Panc1 (cell line): ENCODE measurements at regions not wholly inside any gene's neighbourhood (a gene's known extent, or its start where the extent isn't known, plus 50 kb on each side); places are given as distances from the start of the nearest gene placed in this dataset.

Source experiments
- ATAC-seq: fragments of 200-7000 bp; cut with Tn5 transposase; 2 replicates; pipeline ENCODE4 v1.9.1; 2020; ENCODE audit warnings: mild to moderate bottlenecking, moderate library complexity
- BruUV-seq: library from RNA; stranded (reverse); fragments of 400-500 nt; replicated peaks from 2 replicates; lab custom pipeline; 2021; lab: Mats Ljungman, UMichigan
- CTCF ChIA-PET: fragments of 300-600 bp; sonication (Branson Sonifier 250); formaldehyde crosslinking; loops from one replicate; lab custom pipeline; 2022; ENCODE audit warnings: antibody characterized with exemption; lab: Charles Lee
- POLR2A ChIA-PET: fragments of 300-600 bp; sonication (Branson Sonifier 250); formaldehyde crosslinking; loops from one replicate; lab custom pipeline; 2022; ENCODE audit warnings: antibody characterized with exemption; lab: Charles Lee
- DNase-seq: peaks from one replicate; pipeline ENCODE4 v3.0.0-alpha.2; 2010; ENCODE audit warnings: low read depth, low spot score
- H3K27ac ChIP-seq: 2 replicates; pipeline ENCODE4 v1.5.1; 2011; ENCODE audit warnings: mild to moderate bottlenecking, low read length, inconsistent platforms
- H3K27me3 ChIP-seq: fragments of 200-500 bp; sonication (Bioruptor generic); 2 replicates; pipeline ENCODE4 v1.6.0; 2014; ENCODE audit warnings: low read length, inconsistent platforms; ENCODE audit not compliant: control insufficient read depth, insufficient read depth
- H3K36me3 ChIP-seq: fragments of 200-500 bp; sonication (Bioruptor generic); 2 replicates; pipeline ENCODE4 v1.5.1; 2014; ENCODE audit warnings: inconsistent platforms, mild to moderate bottlenecking, low read length, moderate library complexity; ENCODE audit not compliant: control insufficient read depth, insufficient read depth
- H3K4me1 ChIP-seq: 2 replicates; pipeline ENCODE4 v1.5.1; 2011; ENCODE audit warnings: inconsistent platforms, mild to moderate bottlenecking, low read length, moderate library complexity; ENCODE audit not compliant: control insufficient read depth, insufficient read depth
- H3K4me3 ChIP-seq, 2 experiments: 2 replicates each; pipeline ENCODE4 v1.5.1; 2011 to 2012; ENCODE audit warnings: low read depth in 2 of 2, low read length in 2 of 2, mild to moderate bottlenecking in 2 of 2, inconsistent platforms in 1 of 2, moderate library complexity in 1 of 2
- H3K9me3 ChIP-seq: fragments of 200-500 bp; sonication (Bioruptor generic); 2 replicates; pipeline ENCODE4 v1.5.1; 2014; ENCODE audit warnings: low read depth, mild to moderate bottlenecking, inconsistent platforms, low read length, moderate library complexity; ENCODE audit not compliant: control insufficient read depth, insufficient read depth
- POLR2AphosphoS5 ChIP-seq: IDR thresholded peaks from 2 replicates; pipeline ENCODE4 v1.6.1; 2012; ENCODE audit warnings: mild to moderate bottlenecking, low read depth, low read length, moderate library complexity
- SIN3A ChIP-seq: IDR thresholded peaks from 2 replicates; pipeline ENCODE4 v1.6.1; 2012; ENCODE audit warnings: low read depth, mild to moderate bottlenecking, low read length, moderate library complexity, borderline replicate concordance; ENCODE audit not compliant: insufficient read depth
- TCF7L2 ChIP-seq: IDR thresholded peaks from 2 replicates; pipeline ENCODE4 v1.6.1; 2011; ENCODE audit warnings: mild to moderate bottlenecking, low read depth, low read length, inconsistent platforms
- in situ Hi-C: cut with HindIII; loops from 2 replicates; pipeline ENCODE4 v1.10.0; 2016; ENCODE audit warnings: low sequenced_read_pairs, low pct_unique_long_range_greater_than_20kb
- intact Hi-C: fragments of 100-400 bp; cut with micrococcal nuclease; formaldehyde crosslinking; loops from one replicate; pipeline ENCODE4 v1.10.0; 2022; ENCODE audit not compliant: unreplicated experiment
- TF ChIP-seq, protein P1 (sequence below), 2 experiments: IDR thresholded peaks; 2 replicates each; pipeline ENCODE4 v1.6.1; 2011 to 2012; ENCODE audit warnings: low read depth in 2 of 2, control low read depth in 1 of 2, low read length in 1 of 2, mild to moderate bottlenecking in 1 of 2, moderate library complexity in 1 of 2; ENCODE audit not compliant: insufficient read depth in 1 of 2
- TF ChIP-seq, protein P2 (sequence below): fragments of 450-650 bp; IDR thresholded peaks from 2 replicates; pipeline ENCODE4 v1.5.1; 2017; ENCODE audit warnings: mild to moderate bottlenecking

DNA sequence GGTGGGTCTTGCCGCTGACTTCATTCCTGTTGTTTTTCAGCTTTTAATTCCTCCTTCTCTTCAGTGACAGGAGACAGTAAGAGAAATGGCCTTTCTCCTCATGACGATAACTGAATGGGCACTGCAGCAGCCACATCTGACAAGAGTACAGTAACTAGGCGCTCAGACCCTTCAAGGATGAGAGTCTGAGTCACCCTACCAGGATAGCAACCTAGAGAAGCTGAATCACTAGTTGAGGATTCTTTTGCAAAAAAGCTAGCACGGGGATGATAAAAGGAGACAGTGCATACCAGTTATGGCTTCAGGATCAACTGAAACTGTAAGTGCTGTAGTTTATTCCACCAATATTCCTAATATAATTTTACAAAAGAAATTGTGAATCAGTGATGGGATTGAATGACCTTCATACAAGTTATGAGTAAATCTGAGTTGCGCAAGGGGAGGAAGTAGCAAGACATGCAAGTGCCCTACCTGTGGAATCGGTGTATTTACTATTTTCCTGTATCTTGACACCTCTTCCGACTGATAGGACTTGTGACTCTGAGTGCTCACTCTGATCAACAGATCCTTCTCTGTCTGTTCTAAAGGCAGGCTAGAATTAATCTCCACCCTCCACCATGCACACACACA lies 161.8 kb upstream of the GRIK2 start:
- Histone ChIP-seq H3K9me3 (no peaks in the 10 kb centered on the region), H3K4me1 (no peaks in the 10 kb centered on the region), H3K36me3 (no peaks in the 10 kb centered on the region), H3K4me3 (no peak overlapping the region), H3K27ac (no peak overlapping the region), H3K27me3 (no peaks in the 10 kb centered on the region)
- DNase-seq (no peak), ATAC-seq (no peak)
- TF ChIP-seq, protein P1, sequence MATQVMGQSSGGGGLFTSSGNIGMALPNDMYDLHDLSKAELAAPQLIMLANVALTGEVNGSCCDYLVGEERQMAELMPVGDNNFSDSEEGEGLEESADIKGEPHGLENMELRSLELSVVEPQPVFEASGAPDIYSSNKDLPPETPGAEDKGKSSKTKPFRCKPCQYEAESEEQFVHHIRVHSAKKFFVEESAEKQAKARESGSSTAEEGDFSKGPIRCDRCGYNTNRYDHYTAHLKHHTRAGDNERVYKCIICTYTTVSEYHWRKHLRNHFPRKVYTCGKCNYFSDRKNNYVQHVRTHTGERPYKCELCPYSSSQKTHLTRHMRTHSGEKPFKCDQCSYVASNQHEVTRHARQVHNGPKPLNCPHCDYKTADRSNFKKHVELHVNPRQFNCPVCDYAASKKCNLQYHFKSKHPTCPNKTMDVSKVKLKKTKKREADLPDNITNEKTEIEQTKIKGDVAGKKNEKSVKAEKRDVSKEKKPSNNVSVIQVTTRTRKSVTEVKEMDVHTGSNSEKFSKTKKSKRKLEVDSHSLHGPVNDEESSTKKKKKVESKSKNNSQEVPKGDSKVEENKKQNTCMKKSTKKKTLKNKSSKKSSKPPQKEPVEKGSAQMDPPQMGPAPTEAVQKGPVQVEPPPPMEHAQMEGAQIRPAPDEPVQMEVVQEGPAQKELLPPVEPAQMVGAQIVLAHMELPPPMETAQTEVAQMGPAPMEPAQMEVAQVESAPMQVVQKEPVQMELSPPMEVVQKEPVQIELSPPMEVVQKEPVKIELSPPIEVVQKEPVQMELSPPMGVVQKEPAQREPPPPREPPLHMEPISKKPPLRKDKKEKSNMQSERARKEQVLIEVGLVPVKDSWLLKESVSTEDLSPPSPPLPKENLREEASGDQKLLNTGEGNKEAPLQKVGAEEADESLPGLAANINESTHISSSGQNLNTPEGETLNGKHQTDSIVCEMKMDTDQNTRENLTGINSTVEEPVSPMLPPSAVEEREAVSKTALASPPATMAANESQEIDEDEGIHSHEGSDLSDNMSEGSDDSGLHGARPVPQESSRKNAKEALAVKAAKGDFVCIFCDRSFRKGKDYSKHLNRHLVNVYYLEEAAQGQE (IDR thresholded peaks at IDR 0.05; ENCODE audit: insufficient read depth in 1 of 2, low read depth in 2 of 2, low read length in 1 of 2) = no peak
- TF ChIP-seq POLR2AphosphoS5 (no peak), SIN3A (no peak), TCF7L2 (no peak)
- TF ChIP-seq, protein P2, sequence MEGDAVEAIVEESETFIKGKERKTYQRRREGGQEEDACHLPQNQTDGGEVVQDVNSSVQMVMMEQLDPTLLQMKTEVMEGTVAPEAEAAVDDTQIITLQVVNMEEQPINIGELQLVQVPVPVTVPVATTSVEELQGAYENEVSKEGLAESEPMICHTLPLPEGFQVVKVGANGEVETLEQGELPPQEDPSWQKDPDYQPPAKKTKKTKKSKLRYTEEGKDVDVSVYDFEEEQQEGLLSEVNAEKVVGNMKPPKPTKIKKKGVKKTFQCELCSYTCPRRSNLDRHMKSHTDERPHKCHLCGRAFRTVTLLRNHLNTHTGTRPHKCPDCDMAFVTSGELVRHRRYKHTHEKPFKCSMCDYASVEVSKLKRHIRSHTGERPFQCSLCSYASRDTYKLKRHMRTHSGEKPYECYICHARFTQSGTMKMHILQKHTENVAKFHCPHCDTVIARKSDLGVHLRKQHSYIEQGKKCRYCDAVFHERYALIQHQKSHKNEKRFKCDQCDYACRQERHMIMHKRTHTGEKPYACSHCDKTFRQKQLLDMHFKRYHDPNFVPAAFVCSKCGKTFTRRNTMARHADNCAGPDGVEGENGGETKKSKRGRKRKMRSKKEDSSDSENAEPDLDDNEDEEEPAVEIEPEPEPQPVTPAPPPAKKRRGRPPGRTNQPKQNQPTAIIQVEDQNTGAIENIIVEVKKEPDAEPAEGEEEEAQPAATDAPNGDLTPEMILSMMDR = no peak
- POLR2A ChIA-PET = no interaction called here
- BruUV-seq = no TSS peak
- intact Hi-C loops (no loop called here), in situ Hi-C loops (no loop called here)
- CTCF ChIA-PET = no interaction called here

DNA sequence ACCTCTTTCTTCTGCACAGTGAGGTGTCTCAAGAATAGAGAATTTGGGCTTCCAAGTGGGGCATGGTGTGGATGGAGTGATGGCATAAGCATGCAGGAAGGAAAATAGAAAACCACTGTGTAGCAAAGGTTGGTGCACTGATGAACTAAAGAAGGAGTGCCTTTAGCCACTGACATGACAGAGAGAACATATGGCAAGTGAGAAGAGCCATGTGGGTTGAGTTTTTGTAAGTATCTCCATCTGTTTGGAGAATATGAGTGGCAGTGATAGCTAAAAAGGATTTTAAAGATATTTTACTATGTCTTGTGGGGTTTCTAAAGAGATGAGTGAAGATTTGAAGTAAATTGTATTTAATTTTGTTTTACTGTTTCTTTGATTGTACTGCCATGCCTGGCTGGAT lies 160.5 kb upstream of the GRIK2 start:
- H3K27me3 ChIP-seq = no peaks in the 10 kb centered on the region
- intact Hi-C loops = no loop called here
- ATAC-seq = no peak
- no peak overlapping the region for H3K27ac ChIP-seq
- no peaks in the 10 kb centered on the region for H3K4me1 ChIP-seq
- no peak overlapping the region for H3K4me3 ChIP-seq
- TF ChIP-seq TCF7L2 = no peak
- TF ChIP-seq, protein P1 (IDR thresholded peaks at IDR 0.05; ENCODE audit: insufficient read depth in 1 of 2, low read depth in 2 of 2, low read length in 1 of 2) = no peak
- ChIA-PET CTCF (no interaction called here), POLR2A (no interaction called here)
- H3K9me3 ChIP-seq = no peaks in the 10 kb centered on the region
- no peaks in the 10 kb centered on the region for H3K36me3 ChIP-seq
- in situ Hi-C loops = no loop called here
- BruUV-seq = no TSS peak
- no peak for DNase-seq
